ENCODE measurements at regions not wholly inside any gene's neighbourhood (a gene's known extent, or its start where the extent isn't known, plus 50 kb on each side); places are given as distances from the start of the nearest gene placed in this dataset.

GRCh38 chr2:71277536-71278103 lies 50.7 kb upstream of the PAIP2B start:
- in situ Hi-C loops (cut with HindIII; ENCODE audit: low pct_unique_long_range_greater_than_20kb, low sequenced_read_pairs), result no loop called here

GRCh38 chr2:71277147-71277475 lies 50.2 kb upstream of the PAIP2B start:
- in situ Hi-C loops (cut with HindIII; ENCODE audit: low pct_unique_long_range_greater_than_20kb, low sequenced_read_pairs), result no loop called here
- DNase-seq (ENCODE audit: low read depth, low spot score), result no peak

More at GRCh38 chr2:71277536-71278103, 50.7 kb upstream of the PAIP2B start:
- DNase-seq (ENCODE audit: low read depth, low spot score), result peak; percentile 80

- in situ Hi-C loops (cut with HindIII; ENCODE audit: low pct_unique_long_range_greater_than_20kb, low sequenced_read_pairs), result no loop called here
- DNase-seq (ENCODE audit: low read depth, low spot score), result peak; percentile 94
Observed at GRCh38 chr2:71276311-71277146, 49.6 kb upstream of the PAIP2B start.
